ENCODE measurements at regions not wholly inside any gene's neighbourhood (a gene's known extent, or its start where the extent isn't known, plus 50 kb on each side); places are given as distances from the start of the nearest gene placed in this dataset.

DNA sequence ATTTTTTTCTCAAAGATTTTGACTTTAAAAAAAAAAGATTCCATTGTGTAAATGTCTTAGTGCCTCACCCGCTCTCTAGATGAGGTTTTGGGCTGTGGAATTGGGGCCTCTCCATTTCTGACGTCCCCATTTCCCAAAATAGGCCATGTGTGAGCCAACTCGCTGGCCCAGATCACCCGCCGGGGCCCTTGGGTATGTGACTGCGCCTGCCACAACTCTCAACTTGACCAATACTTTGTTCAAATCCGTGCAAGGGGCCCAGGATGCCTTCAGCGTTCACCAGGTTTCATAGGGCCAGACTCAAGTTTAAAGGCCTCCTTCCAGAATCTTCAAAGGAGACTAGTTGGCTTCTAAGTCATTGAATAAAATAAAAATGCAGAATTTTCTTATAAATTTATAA lies 96.0 kb downstream of the DHCR7 start:
- no peak overlapping the region for H3K4me3 ChIP-seq (ENCODE audit: low read depth, low read length)
- DNase-seq (ENCODE audit: low read depth), result no peak
- TF ChIP-seq, protein P1, sequence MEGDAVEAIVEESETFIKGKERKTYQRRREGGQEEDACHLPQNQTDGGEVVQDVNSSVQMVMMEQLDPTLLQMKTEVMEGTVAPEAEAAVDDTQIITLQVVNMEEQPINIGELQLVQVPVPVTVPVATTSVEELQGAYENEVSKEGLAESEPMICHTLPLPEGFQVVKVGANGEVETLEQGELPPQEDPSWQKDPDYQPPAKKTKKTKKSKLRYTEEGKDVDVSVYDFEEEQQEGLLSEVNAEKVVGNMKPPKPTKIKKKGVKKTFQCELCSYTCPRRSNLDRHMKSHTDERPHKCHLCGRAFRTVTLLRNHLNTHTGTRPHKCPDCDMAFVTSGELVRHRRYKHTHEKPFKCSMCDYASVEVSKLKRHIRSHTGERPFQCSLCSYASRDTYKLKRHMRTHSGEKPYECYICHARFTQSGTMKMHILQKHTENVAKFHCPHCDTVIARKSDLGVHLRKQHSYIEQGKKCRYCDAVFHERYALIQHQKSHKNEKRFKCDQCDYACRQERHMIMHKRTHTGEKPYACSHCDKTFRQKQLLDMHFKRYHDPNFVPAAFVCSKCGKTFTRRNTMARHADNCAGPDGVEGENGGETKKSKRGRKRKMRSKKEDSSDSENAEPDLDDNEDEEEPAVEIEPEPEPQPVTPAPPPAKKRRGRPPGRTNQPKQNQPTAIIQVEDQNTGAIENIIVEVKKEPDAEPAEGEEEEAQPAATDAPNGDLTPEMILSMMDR (IDR thresholded peaks at IDR 0.05; ENCODE audit: insufficient read depth, low read depth, low read length), result no peak

DNA sequence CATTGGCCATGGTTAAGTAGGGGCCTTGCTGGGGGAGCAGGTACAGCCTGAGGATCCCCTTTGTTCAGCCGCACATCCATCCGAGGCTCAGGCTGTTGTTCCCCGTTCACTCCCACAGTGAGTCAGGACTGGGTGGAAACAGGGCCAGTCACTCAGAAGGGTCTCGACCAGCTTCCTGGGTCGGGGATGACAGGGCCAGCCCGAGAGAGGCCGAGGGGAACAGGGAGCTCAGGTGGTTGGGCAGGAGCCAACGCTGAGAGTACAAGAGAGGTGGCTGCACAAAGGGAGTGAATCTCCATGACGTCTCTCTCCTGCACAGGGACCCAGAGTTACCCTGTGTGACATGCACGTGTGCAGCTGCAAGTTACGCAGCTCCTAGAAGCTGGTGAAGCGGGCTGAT lies 97.2 kb upstream of the SHANK2 start:
- DNase-seq (ENCODE audit: low read depth), result no peak
- TF ChIP-seq, protein P1 (IDR thresholded peaks at IDR 0.05; ENCODE audit: insufficient read depth, low read depth, low read length), result no peak
- H3K4me3 ChIP-seq (ENCODE audit: low read depth, low read length), result no peak overlapping the region

DNA sequence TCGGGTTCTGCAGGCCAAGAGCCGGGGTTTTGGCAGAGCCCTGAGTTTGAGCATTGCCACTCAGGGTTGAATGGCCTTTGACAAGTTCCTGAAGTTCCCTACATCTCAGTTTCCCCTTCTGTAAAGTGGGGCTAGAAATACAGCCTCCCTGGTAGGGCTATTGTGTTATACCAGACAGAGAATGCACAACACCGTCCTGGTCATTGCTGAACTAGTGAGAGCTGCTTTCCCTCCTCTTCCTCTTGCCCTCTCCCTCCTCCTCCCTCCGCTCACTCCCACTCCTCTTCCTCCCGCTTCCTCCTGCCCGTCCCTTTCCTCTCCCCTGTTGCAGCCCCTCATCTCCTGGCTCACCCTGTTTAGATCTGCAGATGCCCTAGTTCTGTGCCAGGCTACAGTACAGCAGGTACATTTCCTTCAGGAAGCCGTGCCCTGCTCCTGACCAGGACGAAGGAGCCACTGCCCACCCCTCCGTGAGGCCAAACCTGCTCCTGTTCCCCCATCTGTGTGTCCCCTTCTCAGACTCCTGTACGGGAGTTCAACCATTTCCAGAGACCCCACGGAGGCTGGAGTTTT lies 91.5 kb upstream of the SHANK2 start:
- TF ChIP-seq, protein P1 (IDR thresholded peaks at IDR 0.05; ENCODE audit: insufficient read depth, low read depth, low read length), result no peak
- no peak overlapping the region for H3K4me3 ChIP-seq (ENCODE audit: low read depth, low read length)
- DNase-seq (ENCODE audit: low read depth), result no peak

DNA sequence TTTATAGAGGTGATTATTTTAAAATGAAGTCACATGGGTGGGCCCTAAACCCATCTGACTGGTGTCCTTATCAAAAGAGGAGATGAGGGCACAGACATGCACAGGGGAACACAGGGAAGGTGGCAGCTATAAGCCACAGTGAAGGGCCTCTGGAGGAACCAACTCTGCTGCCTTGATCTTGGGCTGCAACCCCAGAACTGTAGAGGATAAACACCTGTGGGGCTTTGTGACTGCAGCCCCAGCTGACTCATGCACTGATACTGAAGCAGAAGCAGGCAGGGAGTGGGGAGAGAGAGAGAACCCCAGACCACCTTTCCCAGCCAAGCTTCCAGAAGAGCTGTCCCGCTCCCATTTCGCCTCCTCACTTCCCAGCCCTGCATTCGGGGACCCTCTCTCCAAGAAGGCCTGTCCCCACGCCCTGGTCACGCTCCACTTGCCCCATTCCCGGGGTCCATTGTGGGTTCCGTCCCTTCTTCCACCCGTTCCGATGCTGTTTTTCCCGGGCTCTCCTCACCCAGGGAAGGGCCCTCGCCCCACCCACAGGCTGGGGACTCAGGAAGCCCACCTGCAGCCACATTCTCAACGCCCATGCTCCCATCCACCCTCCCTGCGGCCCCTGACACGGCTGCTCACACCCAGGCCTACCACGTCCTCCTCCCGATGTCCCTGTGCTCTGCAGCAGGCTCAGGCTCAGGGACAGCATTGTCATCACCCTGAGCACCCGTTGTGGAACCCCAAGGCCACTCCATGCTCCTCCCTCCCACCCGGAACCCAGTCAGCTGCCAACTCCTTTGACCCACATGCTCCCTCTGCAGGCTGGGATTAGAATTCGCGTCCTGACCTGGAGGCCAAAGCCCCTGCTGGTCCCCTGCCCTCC lies 90.8 kb upstream of the SHANK2 start:
- peak; percentile 26 for DNase-seq (ENCODE audit: low read depth)
- TF ChIP-seq, protein P1 (IDR thresholded peaks at IDR 0.05; ENCODE audit: insufficient read depth, low read depth, low read length), result peak; percentile 60
- no peak overlapping the region for H3K4me3 ChIP-seq (ENCODE audit: low read depth, low read length)

DNA sequence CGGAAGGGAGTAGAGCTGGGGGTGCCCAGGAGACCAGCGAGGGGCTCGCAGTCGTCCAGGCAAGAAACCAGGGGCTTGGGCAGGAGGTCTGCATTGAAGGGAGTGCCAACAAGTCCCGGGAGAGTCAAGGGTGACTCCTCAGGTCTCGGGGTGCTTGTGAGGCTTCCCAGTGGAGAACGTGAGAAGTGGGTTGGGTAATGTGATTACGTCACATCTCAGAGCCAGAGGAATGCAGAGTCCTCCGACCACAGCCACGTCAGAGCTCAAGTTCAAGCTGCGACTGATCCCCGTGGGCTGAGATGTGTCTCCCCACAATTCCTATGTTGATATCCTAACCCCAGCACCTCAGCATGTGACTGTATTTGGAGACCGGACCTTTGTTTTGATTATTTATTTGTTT lies 89.7 kb upstream of the SHANK2 start:
- DNase-seq (ENCODE audit: low read depth), result peak; percentile 70
- H3K4me3 ChIP-seq (ENCODE audit: low read depth, low read length), result no peak overlapping the region
- TF ChIP-seq, protein P1 (IDR thresholded peaks at IDR 0.05; ENCODE audit: insufficient read depth, low read depth, low read length), result no peak

DNA sequence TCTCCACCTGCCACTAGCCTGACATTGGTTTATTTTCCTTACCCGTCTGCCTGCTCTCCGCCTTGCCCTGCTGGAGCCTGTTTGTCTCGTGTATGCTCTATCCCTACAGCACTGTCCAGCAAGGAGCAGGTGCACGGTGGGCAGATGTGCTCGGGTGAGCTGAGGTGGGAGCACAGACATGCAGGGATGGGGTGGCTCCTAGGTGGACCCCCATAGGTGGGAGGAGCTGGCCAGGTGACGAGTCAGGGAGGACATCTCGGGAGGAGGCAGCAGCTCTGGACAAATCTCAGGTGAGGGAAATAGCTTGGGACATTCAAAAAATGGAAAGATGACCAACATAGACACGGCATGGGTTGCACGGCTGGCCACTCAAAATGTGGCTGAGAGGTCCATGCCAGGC lies 89.2 kb upstream of the SHANK2 start:
- DNase-seq (ENCODE audit: low read depth), result no peak
- TF ChIP-seq, protein P1 (IDR thresholded peaks at IDR 0.05; ENCODE audit: insufficient read depth, low read depth, low read length), result no peak
- H3K4me3 ChIP-seq (ENCODE audit: low read depth, low read length), result no peak overlapping the region

All from fibroblast of villous mesenchyme (primary cell).